ENCODE measurements at regions not wholly inside any gene's neighbourhood (a gene's known extent, or its start where the extent isn't known, plus 50 kb on each side); places are given as distances from the start of the nearest gene placed in this dataset.

DNA sequence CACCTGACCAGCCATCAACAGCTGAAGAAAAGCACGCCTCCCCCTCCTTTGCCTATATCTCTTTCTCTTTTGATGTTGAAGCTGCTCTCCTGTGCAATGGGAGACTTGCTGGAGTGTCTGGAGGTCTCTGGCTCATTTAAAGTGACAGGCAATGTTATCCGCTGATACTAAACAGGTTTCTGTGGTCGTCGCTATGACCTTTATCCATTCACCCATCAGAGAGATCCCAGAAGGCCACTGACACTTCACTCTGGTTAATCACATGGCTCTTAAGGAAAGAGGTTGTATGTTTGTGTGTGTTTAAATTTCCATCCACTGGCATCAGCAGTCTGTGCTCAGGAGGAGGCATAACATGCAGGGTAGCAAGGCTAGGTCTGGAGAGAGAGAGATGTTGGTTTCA is 277.3 kb downstream of the MTX2 start:
- DNase-seq = no peak

DNA sequence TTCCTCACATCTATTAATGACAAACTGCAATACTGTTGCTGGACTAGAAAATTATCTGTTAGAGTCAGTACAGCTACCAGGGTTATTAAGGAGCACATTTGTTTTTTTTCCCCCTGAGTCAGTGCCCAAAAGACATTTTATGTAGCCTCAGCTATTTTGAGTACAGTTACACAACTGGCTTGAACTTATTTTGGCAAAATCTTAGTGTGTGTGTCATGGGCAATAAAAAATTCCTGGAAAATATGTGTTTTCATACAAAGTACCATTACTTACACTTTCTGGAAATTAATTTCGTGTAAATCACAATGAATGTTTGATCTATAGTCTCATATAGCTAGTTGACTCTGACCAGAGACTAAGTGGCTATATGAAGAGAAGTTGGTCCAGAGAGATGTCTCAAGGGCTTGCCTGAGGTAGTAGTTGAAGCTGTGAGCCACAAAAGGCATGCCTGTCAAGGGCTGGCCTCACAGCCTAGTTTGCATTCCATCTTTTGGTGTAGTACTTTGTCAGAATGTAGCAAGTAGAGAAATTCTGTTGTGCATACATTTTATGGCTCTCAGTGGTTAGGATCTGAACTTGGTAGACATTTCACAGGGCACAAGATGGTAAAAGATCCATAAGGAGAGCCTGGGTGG is 283.4 kb downstream of the MTX2 start:
- no peak for DNase-seq

- peak; percentile 12 for DNase-seq
These were observed 284.5 kb downstream of the MTX2 start for GRCh38 chr2:176553685-176554100.

DNA sequence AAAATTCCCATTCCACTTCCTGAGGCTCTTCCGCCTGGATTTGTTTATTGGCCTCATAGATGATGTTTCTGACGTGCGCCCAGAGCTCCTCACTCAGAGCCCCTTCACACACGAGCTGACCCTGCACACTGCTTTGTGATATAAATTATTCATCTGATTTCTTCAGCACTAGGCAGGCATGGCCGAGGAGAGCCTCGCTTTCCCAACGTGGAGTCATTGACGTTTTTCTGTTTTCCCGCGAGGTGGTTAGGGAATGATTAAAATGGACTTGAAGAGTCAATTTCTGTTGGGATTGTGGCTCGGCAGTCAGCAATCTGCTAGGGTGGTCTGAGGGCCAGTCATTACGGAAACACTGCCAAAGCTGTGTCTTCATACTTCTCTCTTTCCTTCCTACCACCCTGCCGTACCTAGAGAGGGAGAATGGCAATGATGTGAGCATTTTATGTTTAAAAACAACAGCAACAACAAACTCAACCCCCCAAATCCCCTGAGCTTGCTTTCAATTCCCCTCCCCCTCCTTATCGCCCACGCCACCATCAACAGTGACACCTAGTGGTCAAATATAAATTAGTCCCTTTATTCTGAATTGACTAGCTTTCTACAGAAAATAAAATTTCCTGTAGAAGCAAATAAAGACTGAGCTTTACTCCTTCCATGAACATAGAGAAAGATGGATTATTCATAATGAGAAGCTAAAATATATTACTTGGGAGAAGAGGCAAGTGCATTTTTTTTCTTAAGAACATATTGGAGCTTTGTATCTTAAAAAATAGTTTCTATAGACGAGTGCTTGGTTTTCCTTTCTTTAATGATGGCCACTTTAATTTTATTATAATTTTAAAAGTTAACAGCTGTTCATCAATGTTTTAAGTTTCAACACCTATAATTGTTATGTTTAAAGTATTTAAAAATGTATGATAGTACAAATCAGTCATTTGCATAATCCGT is 285.1 kb downstream of the MTX2 start:
- peak; percentile 28 for DNase-seq

GRCh38 chr2:176555112-176555511 is 285.9 kb downstream of the MTX2 start:
- DNase-seq = no peak

- DNase-seq = no peak
These were observed 286.5 kb downstream of the MTX2 start for GRCh38 chr2:176555781-176556180.

DNA sequence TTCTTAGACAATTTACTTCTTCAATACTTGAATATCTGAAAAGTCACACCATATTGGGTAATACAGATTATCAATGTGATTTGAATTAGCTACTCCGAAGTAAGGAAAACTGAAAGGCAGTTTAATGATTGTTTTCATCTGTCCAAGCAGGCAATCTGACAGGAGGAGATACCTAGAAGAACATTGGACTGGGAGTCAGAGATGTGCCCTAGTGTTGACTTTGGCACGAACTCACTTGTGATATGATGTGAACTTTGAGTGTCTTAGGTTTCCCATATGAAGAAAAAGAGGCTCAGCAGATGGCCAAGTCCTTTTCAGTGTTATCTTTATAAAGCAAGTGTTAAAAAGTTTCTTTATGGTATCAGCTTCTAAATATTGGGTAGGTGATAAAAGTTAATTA is 287.1 kb downstream of the MTX2 start:
- DNase-seq = no peak

- DNase-seq = no peak
These were observed 288.6 kb downstream of the MTX2 start for GRCh38 chr2:176557821-176558220.

DNA sequence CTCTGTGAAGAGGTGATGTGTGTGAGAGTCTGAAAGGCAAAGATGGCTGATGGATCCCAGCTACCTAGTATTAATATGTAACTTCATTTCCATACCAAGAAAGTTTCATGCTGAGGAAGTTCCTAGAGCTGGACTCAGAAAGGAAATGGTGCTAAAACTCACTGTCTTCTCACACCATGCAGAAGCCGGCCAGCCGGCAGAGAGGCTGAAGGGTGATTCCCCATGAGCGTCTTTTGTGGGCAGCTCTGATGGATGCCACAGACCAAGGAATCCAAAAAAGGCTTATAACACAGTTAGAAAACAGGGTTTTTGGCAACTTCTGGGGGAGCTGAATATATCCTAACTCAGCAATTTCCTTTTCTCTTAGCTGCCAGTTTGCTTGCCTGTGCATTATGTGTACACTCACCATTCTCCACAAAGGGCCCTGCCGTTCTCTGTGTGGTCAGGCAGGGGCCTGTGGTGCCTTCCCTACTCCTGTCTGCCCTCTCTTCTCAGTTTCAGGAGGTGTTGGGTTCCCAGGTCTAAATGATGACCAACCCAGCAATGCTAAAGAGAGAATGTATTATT is 289.4 kb downstream of the MTX2 start:
- DNase-seq = no peak

GRCh38 chr2:176560296-176560695 is 291.1 kb downstream of the MTX2 start:
- DNase-seq = no peak

DNA sequence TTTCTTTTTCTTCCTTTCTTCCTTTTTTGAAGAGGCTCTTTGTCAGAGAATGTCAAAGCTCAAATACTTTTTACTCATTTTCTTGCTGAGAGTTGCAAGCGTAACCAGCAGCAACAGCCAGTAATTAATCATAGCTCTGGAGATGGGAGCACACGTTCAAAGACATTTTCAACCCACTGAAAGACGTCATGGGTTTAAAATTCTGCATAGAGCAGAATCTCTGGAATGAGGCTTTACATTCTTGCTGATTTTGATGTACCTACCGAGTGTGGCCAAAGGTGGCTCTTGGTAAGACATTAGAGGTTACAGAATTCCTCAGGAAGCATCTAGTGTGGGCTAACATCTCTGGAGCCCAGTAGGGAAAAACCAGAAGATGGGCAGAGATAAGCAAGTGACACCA is 292.5 kb downstream of the MTX2 start:
- DNase-seq = no peak

DNA sequence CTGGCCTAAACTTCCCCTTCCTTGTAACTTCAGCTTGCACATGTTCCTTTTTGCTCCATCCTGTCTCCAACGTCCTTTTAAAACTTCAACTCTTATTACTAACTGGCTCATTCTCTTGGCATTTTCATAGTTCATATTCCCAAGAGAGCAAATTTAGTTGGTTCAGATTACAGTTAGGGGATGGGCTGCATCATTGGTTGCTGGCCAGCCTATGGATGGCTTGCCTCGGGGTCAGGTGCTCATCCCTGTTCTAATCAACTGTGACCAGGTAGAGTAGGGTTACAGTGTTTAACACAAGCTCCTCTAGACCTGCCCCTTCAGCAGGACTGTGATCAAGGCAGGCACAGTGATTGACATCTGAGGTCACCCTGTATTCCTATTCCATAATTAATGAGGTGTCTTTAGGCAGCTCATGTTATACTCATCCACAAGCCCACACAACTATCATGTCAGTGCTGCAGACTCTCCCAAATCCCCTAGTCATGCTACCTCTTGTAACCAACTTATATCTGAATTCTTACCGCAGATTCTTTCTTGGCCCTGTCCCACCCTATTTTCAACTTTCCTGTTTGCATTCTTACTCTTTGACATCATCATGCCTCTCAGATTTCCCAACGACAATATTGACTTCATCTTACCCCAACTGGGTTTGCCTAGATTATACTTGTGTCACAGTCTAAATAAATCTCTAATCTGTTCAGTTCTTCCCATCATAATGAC is 293.3 kb downstream of the MTX2 start:
- no peak for DNase-seq

GRCh38 chr2:176565641-176566323 is 296.5 kb downstream of the MTX2 start:
- DNase-seq = no peak

GRCh38 chr2:176566496-176566895 is 297.3 kb downstream of the MTX2 start:
- no peak for DNase-seq

DNA sequence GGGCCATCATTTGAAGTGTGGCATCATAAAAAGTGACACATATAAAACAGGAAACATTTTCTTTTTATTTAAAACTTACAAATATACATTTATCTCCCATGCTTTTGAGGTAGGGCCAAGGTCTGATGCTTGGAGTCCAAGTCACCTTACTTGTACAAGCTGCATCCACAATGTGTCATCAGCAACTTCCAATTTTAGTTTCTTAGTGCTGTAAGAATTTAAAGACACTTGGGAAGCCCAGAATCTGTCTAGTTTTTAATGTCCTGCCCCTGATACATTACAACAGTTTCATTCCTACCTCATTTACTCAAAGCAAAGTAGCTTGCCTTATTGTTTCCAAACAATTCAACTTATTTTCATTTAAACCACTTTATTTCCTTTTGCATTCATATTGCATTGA is 297.7 kb downstream of the MTX2 start:
- no peak for DNase-seq

- no peak for DNase-seq
These were observed 298.1 kb downstream of the MTX2 start for GRCh38 chr2:176567361-176567760.

GRCh38 chr2:176569574-176569973 is 300.3 kb downstream of the MTX2 start:
- DNase-seq = no peak

DNA sequence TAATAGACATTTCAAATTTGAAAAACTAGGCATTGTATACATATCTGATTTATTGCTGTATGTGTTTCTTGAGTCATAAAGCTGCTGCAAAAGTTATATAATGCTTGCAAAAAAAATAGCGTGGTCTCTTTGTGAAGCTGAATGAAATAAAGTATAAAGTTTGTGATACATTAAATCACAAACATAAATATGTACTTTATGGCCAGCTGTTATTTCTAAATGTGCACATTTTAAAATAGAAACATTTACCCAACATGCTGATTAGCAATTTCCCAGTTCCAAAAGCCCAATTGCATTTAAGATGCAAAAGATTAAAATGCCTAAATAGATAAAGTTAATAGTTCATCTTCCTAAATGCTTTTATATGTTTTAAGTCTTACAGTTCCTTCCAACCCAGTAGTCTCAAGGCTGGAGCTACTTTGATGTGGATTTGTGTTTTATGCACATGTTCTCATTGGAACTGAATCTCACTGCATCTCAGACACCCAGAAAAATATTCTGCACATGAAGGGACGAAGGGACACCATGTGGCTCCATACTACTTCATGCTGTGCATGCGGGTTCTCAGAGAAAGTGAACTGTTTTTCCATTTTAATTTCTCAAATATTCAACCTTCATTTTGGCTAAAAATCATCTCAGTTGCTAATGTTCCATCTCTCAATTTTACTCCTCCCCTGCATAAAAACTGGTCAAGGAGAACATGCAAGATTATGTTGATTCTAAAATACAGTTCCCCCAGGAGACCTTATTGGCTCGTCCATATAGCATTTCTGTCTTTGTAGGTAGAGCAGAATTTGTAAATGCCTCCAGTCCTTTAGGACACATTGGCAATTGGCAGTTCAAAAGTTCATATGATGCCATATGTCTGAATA is 304.6 kb downstream of the MTX2 start:
- DNase-seq = no peak

DNA sequence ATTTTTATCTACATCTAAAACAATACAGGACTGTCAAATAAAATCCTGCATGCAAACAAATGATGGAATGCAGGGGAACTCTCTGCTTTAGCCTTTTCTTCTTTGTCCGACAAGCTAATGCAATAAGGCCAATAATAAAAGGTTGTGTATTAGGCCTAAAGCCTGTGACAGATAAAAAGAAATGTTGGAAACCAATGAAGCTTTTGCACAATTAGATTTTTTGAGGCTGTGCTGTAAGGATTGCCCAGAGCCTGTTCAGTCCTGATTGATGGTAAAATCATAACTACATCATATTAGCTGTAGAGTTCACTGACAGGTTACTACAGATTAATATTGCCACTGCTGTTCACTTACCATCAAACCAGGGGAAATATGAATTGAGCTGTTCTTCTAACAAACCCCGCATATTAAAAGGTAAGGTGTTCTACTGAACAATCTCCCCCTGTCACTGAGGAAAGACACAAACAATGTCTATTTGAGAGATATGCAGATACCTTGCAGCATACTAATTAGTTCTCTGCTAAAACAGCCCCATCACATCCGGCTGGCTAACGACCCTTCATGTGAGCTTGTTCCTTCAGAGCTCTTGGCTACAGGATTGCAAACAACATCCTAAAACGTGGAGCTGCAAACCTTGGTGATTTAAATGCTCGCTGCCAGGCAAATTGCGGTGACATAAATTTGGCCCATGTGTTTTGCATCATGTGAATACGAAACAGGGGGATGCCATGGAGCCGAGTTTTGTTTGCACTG is 305.4 kb downstream of the MTX2 start:
- DNase-seq = no peak

DNA sequence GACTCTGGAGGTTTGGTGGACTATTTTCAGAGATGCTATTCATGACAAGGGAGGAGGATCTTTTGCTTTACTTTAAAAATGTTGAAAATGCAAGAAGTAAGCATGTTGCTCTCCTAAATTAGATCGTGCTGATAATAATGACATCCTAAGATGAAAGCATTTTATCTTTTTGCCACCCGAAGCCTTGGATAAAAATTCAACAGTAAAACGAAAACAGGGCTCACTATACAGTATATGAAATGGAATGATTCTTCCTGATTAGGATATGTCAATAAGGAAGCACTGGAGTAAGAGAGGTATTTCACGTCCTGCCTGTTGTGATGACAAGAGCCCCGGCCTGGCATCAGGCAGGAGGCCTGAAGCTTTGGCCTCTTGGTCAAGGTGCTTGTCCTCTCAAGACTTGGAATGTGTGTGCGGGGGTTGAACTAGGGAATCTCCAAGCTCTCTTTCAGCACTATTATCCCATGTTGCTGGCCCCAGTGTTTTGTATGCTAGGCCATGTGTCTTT is 306.0 kb downstream of the MTX2 start:
- no peak for DNase-seq

DNA sequence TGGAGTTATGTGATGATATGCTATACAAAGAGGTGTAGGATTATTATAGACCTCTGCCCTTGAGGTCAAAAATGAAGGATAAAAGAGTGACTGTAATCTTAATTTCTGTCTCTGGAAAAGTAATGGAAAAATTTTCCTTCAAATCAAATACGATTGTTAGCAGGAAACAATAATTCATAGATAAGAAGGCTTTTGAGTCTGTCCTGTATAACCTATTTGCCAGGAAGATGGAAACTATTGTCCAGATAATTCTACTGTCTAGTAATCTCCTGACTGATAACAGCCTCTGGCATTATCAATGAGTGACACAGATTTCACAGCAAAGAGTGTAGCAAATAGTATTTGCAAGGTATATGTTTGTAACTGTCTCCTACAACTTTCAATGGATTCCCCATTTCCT is 307.8 kb downstream of the MTX2 start:
- DNase-seq = no peak
